GM10266 (cell line): ENCODE measurements at regions not wholly inside any gene's neighbourhood (a gene's known extent, or its start where the extent isn't known, plus 50 kb on each side); places are given as distances from the start of the nearest gene placed in this dataset.

Source experiments
- DNase-seq: peaks from one replicate; pipeline ENCODE4 v3.0.0; 2012; ENCODE audit errors: extremely low spot score
- TF ChIP-seq, protein P1 (sequence below): IDR thresholded peaks from 2 replicates; pipeline ENCODE4 v1.5.1; 2012; ENCODE audit warnings: mild to moderate bottlenecking, low read depth; ENCODE audit not compliant: control insufficient read depth, insufficient read depth; ENCODE audit errors: missing control alignments

DNA sequence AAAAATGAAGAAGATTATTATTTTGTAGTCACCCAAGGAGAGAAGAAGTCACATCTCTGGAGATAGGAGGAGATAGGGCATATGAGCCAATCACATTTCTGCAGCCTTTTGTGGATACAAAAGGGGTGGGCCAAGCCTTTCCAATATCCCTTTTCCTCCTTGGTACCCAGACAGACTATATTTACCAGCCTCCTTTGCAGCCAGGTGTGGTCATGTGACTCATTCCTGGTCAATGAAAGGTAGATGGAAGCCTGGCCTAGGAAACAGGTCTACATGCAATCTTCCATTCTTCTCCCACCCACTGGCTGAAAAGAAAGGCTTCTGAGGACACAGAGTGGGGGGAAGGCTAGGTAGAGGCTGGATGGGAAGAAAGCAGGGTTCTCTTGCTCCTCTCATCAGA, 58.1 kb upstream of the ERG start:
- TF ChIP-seq, protein P1, sequence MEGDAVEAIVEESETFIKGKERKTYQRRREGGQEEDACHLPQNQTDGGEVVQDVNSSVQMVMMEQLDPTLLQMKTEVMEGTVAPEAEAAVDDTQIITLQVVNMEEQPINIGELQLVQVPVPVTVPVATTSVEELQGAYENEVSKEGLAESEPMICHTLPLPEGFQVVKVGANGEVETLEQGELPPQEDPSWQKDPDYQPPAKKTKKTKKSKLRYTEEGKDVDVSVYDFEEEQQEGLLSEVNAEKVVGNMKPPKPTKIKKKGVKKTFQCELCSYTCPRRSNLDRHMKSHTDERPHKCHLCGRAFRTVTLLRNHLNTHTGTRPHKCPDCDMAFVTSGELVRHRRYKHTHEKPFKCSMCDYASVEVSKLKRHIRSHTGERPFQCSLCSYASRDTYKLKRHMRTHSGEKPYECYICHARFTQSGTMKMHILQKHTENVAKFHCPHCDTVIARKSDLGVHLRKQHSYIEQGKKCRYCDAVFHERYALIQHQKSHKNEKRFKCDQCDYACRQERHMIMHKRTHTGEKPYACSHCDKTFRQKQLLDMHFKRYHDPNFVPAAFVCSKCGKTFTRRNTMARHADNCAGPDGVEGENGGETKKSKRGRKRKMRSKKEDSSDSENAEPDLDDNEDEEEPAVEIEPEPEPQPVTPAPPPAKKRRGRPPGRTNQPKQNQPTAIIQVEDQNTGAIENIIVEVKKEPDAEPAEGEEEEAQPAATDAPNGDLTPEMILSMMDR, result no peak
- DNase-seq, result no peak

DNA sequence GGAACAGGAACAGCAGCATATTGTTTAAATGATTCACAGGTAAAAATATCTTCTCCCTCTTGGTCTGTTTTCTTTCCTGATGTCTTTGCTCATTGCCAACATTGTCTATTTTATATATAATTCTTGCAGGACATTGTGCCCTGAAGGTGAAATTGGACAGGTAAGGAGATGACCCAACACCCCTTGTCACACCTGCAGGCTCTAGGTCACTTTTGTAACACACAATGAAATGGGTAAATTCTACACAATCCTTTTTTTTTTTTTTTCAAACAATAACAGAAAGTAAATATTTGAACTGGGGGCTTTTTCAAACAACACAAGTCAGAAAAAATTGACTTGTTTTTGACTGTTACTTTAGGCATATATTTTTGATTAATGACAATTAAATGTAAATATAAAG, 62.9 kb upstream of the ERG start:
- TF ChIP-seq, protein P1, result no peak

DNA sequence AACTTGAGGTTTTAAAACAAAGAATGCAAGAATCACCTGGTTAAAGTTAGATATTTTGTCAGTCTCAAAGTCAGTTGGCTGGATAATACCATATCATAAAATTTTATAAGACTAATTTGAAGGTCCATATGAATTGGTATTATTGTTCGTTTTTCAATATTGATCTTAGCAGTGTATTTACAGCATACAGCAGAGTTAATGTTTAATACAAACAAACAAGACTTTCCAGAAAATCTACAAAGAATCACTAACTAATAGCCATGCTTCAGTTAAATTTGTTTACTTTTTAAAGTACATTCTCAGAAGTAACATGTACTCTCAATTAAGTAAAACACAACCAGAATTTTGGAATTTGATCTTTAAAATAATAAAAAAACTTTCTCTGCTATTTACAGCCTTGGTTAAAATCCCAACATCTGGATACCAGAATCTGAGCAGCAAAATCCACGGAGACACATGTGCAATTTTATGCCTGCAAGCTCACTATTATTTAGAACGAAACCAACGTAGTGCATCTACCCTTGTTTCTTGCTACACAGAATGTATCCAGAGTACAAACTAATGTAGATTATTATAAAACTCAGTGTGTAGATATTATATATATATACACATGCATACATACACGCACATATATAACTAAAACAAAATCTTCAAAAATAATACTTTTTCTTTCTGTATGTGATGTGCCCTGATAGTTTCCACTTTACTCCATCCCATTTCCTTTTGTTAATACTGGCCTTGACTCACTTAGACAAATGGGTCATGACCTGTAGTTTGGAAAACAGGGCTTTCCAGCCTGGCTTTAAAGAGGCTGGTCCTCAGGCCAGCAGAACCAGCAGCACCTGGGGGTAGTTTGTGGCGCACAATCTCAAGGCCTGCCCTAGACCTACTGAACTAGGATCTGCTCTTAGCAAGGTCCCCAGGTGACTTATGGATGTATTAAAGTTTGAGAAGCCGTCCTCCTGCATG, 63.6 kb upstream of the ERG start:
- TF ChIP-seq, protein P1, result no peak
- no peak for DNase-seq

More for the DNA sequence above, 62.9 kb upstream of the ERG start:
- DNase-seq, result no peak

DNA sequence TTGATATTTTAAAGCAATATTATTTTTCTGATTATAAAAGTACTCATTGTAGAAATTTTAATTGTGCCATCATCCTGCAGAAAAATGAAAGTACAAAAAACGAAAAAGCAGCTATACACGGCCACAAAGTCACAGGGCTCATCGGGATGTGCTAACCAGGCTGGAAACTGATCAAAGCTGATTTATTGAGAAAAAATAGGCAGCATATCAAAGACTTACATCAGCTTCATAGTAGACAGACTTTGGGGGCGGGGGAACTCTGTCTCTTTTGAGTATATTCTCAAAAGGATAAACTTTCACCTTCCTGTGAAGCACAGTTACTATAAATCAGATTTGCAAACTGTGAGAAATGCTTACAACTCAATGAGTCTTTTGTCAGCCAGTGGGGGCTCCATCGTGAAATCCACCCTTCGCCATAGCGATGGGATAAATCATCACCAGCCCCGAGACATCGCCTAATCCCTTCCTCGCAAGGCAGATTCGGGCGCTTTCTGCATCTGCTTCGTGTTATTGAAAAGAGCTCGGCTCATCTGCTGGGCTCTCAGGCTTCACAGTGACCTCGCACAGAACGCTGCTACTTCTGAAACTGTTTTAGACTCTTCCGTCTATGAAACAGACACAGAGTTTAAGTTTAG, 69.2 kb upstream of the ERG start:
- TF ChIP-seq, protein P1, result no peak
- DNase-seq, result no peak

DNA sequence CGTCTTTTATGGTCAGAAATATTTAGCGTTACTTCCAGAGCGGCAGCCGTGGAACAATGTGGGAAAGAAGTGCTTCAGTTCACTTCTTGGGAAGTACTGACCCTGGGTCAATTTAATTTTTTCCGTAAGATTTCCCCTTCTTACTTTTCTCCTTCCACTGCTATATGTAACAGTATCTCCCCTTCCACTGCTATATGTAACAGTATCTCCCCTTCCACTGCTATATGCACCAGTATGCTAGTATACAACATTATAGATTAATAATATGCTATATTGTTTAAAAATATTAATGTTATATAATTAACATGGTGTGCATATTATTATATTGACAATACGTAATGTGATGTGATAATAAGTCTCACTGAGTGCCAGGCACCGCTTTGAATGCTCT, 69.7 kb upstream of the ERG start:
- TF ChIP-seq, protein P1, result no peak
- no peak for DNase-seq

DNA sequence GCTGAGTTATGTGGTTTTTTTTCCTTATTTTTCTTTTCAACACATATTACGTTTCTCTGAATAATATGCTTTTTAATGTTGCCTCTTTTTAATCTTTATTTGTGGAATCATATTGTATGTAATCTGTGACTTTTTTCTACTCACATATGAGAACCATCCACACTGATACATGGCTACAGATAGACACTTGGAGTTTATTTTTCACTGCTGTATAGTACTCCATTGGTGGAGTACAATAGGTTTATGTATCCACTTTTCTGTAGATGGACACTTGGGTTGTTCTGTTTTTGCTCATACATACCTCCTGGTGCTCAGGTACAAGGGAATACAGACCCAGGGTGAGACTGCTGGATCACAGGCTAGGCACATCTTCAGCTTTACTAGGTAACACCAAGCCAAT, 71.5 kb upstream of the ERG start:
- TF ChIP-seq, protein P1, result no peak
- no peak for DNase-seq

DNA sequence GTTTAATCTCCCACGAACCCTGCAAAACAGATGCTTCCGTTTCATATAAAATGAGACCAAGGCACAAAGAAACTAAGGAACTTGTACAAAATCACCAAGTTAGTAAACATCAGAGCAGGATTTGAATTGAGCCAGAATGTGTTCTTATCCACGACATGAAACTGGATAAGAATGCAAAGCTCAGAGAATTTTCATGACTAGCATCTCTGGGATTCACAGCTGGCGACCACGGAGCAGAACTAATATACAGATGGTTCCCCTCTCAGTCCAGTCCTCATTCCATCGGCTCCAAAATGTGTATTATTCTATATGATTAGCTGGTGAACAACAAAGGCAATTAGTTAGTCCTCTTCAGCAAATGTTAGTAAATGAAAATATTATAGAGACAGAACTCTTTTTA, 72.3 kb upstream of the ERG start:
- DNase-seq, result no peak
- TF ChIP-seq, protein P1, result no peak
